WTC11 (cell line): ENCODE measurements at regions not wholly inside any gene's neighbourhood (a gene's known extent, or its start where the extent isn't known, plus 50 kb on each side); places are given as distances from the start of the nearest gene placed in this dataset.

ENCODE experiments used
- ATAC-seq: fragments of 200-7000 bp; cut with Tn5 transposase; 2 replicates; pipeline ENCODE4 v1.10.0; 2021; ENCODE audit warnings: mild to moderate bottlenecking, moderate library complexity
- CTCF ChIA-PET: fragments of 300-600 bp; sonication (Branson Sonifier 250); formaldehyde crosslinking; loops from one replicate; lab custom pipeline; 2021; ENCODE audit warnings: antibody characterized with exemption; lab: Charles Lee
- POLR2A ChIA-PET: fragments of 350-600 bp; sonication (Branson Sonifier 250); formaldehyde crosslinking; loops from one replicate; lab custom pipeline; 2021; ENCODE audit warnings: antibody characterized with exemption; lab: Charles Lee
- DNase-seq: peaks from one replicate; pipeline ENCODE4 v3.0.0; 2021; ENCODE audit warnings: low spot score
- H3K27ac Mint-ChIP-seq: 2 replicates; pipeline ENCODE4 v1.8.0; 2021; ENCODE audit warnings: mixed read lengths
- H3K27me3 Mint-ChIP-seq: 2 replicates; pipeline ENCODE4 v1.8.0; 2021; ENCODE audit warnings: low read depth, mild to moderate bottlenecking, moderate library complexity, mixed read lengths
- H3K36me3 Mint-ChIP-seq: 2 replicates; pipeline ENCODE4 v1.8.0; 2021; ENCODE audit warnings: mixed read lengths
- H3K4me1 Mint-ChIP-seq: 2 replicates; pipeline ENCODE4 v1.8.0; 2022; ENCODE audit warnings: mixed read lengths
- H3K4me3 Mint-ChIP-seq: 2 replicates; pipeline ENCODE4 v1.8.0; 2021; ENCODE audit warnings: mild to moderate bottlenecking, moderate library complexity, mixed read lengths
- H3K9me3 Mint-ChIP-seq: 2 replicates; pipeline ENCODE4 v1.8.0; 2021; ENCODE audit warnings: mixed read lengths
- EMX1 ChIP-seq: fragments of 250-450 bp; sonication (Bioruptor Pico); IDR thresholded peaks from 2 replicates; pipeline ENCODE4 v1.8.0; 2021; ENCODE audit warnings: mild to moderate bottlenecking
- ETV6 ChIP-seq: sonication (generic); formaldehyde crosslinking; IDR thresholded peaks from 2 replicates; pipeline ENCODE4 v1.8.1; 2022; ENCODE audit warnings: mild to moderate bottlenecking, missing genetic modification reagents
- FOXJ3 ChIP-seq: sonication (generic); formaldehyde crosslinking; IDR thresholded peaks from 2 replicates; pipeline ENCODE4 v1.9.0; 2021; ENCODE audit warnings: missing genetic modification reagents, mild to moderate bottlenecking, borderline replicate concordance
- HMGA2 ChIP-seq: fragments of 250-450 bp; sonication (Bioruptor Pico); IDR thresholded peaks from 2 replicates; pipeline ENCODE4 v1.4.0; 2021; ENCODE audit warnings: mild to moderate bottlenecking, moderate library complexity
- JAZF1 ChIP-seq: fragments of 250-450 bp; sonication (Bioruptor Pico); IDR thresholded peaks from 2 replicates; pipeline ENCODE4 v1.9.0; 2021; ENCODE audit warnings: moderate library complexity, mild to moderate bottlenecking, inconsistent platforms
- JUN ChIP-seq: sonication (generic); formaldehyde crosslinking; IDR thresholded peaks from 2 replicates; pipeline ENCODE4 v1.8.0; 2023; ENCODE audit warnings: mild to moderate bottlenecking, missing genetic modification reagents
- MYBL2 ChIP-seq: sonication (generic); formaldehyde crosslinking; IDR thresholded peaks from 2 replicates; pipeline ENCODE4 v1.8.1; 2023; ENCODE audit warnings: mild to moderate bottlenecking, moderate library complexity, missing genetic modification reagents
- NR2C2 ChIP-seq: sonication (generic); formaldehyde crosslinking; IDR thresholded peaks from 2 replicates; pipeline ENCODE4 v1.8.0; 2022; ENCODE audit warnings: mild to moderate bottlenecking, missing genetic modification reagents
- PRRX2 ChIP-seq: fragments of 250-450 bp; sonication (Bioruptor Pico); IDR thresholded peaks from 2 replicates; pipeline ENCODE4 v1.8.0; 2021; ENCODE audit warnings: mild to moderate bottlenecking
- RELA ChIP-seq: sonication (generic); formaldehyde crosslinking; IDR thresholded peaks from 2 replicates; pipeline ENCODE4 v1.8.1; 2022; ENCODE audit warnings: missing genetic modification reagents, mild to moderate bottlenecking, borderline replicate concordance
- SP1 ChIP-seq: sonication (generic); formaldehyde crosslinking; conservative IDR thresholded peaks from 2 replicates; pipeline ENCODE4 v1.8.1; 2022; ENCODE audit warnings: missing genetic modification reagents
- ZNF219 ChIP-seq: sonication (generic); formaldehyde crosslinking; IDR thresholded peaks from 2 replicates; pipeline ENCODE4 v1.8.0; 2023; ENCODE audit warnings: missing genetic modification reagents, mild to moderate bottlenecking, borderline replicate concordance
- ZNF423 ChIP-seq: fragments of 250-450 bp; sonication (Bioruptor Pico); IDR thresholded peaks from 2 replicates; pipeline ENCODE4 v2.1.2; 2022; ENCODE audit warnings: mild to moderate bottlenecking, moderate library complexity
- ZNF671 ChIP-seq: fragments of 250-450 bp; sonication (Bioruptor Pico); IDR thresholded peaks from 2 replicates; pipeline ENCODE4 v1.8.0; 2021; ENCODE audit warnings: mild to moderate bottlenecking
- ZSCAN18 ChIP-seq: fragments of 250-450 bp; sonication (Bioruptor Pico); IDR thresholded peaks from 2 replicates; pipeline ENCODE4 v2.1.2; 2022; ENCODE audit warnings: mild to moderate bottlenecking, moderate library complexity
- TF ChIP-seq, protein P1 (sequence below): sonication (generic); formaldehyde crosslinking; IDR thresholded peaks from 2 replicates; pipeline ENCODE4 v1.8.0; 2023; ENCODE audit warnings: mild to moderate bottlenecking, missing genetic modification reagents
- TF ChIP-seq, protein P2 (sequence below): sonication (generic); formaldehyde crosslinking; IDR thresholded peaks from 2 replicates; pipeline ENCODE4 v1.8.0; 2022; ENCODE audit warnings: mild to moderate bottlenecking, missing genetic modification reagents
- TF ChIP-seq, protein P3 (sequence below): fragments of 250-450 bp; sonication (Bioruptor Pico); IDR thresholded peaks from 2 replicates; pipeline ENCODE4 v1.9.0; 2021; ENCODE audit warnings: mild to moderate bottlenecking
- TF ChIP-seq, protein P4 (sequence below): sonication (generic); formaldehyde crosslinking; IDR thresholded peaks from 2 replicates; pipeline ENCODE4 v1.8.0; 2022; ENCODE audit warnings: missing genetic modification reagents
- TF ChIP-seq, protein P5 (sequence below): sonication (generic); formaldehyde crosslinking; IDR thresholded peaks from 2 replicates; pipeline ENCODE4 v1.8.1; 2023; ENCODE audit warnings: mild to moderate bottlenecking, missing genetic modification reagents, borderline replicate concordance

GRCh38 chr7:15950299-15950698 is 263.8 kb upstream of the MEOX2 start (continued):
- TF ChIP-seq ZSCAN18 (CRISPR knock-in tag) (no peak), JAZF1 (CRISPR knock-in tag) (no peak), ZNF671 (CRISPR knock-in tag) (no peak), ZNF219 (no peak)
- TF ChIP-seq, protein P1, sequence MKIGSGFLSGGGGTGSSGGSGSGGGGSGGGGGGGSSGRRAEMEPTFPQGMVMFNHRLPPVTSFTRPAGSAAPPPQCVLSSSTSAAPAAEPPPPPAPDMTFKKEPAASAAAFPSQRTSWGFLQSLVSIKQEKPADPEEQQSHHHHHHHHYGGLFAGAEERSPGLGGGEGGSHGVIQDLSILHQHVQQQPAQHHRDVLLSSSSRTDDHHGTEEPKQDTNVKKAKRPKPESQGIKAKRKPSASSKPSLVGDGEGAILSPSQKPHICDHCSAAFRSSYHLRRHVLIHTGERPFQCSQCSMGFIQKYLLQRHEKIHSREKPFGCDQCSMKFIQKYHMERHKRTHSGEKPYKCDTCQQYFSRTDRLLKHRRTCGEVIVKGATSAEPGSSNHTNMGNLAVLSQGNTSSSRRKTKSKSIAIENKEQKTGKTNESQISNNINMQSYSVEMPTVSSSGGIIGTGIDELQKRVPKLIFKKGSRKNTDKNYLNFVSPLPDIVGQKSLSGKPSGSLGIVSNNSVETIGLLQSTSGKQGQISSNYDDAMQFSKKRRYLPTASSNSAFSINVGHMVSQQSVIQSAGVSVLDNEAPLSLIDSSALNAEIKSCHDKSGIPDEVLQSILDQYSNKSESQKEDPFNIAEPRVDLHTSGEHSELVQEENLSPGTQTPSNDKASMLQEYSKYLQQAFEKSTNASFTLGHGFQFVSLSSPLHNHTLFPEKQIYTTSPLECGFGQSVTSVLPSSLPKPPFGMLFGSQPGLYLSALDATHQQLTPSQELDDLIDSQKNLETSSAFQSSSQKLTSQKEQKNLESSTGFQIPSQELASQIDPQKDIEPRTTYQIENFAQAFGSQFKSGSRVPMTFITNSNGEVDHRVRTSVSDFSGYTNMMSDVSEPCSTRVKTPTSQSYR (CRISPR knock-in tag) = no peak
- TF ChIP-seq, protein P2, sequence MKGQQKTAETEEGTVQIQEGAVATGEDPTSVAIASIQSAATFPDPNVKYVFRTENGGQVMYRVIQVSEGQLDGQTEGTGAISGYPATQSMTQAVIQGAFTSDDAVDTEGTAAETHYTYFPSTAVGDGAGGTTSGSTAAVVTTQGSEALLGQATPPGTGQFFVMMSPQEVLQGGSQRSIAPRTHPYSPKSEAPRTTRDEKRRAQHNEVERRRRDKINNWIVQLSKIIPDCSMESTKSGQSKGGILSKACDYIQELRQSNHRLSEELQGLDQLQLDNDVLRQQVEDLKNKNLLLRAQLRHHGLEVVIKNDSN (CRISPR knock-in tag) = no peak
- TF ChIP-seq, protein P3, sequence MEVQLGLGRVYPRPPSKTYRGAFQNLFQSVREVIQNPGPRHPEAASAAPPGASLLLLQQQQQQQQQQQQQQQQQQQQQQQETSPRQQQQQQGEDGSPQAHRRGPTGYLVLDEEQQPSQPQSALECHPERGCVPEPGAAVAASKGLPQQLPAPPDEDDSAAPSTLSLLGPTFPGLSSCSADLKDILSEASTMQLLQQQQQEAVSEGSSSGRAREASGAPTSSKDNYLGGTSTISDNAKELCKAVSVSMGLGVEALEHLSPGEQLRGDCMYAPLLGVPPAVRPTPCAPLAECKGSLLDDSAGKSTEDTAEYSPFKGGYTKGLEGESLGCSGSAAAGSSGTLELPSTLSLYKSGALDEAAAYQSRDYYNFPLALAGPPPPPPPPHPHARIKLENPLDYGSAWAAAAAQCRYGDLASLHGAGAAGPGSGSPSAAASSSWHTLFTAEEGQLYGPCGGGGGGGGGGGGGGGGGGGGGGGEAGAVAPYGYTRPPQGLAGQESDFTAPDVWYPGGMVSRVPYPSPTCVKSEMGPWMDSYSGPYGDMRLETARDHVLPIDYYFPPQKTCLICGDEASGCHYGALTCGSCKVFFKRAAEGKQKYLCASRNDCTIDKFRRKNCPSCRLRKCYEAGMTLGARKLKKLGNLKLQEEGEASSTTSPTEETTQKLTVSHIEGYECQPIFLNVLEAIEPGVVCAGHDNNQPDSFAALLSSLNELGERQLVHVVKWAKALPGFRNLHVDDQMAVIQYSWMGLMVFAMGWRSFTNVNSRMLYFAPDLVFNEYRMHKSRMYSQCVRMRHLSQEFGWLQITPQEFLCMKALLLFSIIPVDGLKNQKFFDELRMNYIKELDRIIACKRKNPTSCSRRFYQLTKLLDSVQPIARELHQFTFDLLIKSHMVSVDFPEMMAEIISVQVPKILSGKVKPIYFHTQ (CRISPR knock-in tag) = no peak

DNA sequence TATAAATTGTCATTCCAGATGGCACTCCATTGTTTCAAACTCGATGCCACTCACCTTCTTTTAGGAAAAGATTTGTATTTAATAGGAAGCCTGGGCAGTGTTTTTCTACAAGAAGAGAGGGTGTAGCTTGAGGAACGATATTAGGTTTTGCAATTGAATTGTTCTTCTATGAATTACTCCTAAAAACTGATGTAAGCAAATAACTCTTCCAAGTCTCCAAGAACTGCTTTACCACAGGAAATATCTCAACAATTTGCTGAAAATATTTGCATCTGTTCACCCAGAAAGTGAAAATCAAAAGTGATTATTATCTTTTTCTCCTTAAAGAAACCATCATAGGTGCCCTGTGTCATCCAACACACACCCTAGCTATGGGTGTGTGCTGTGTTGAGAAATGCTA is 261.3 kb upstream of the MEOX2 start:
- Mint-ChIP-seq H3K4me1 (no peaks in the 10 kb centered on the region), H3K27me3 (no peaks in the 10 kb centered on the region), H3K27ac (no peak overlapping the region), H3K36me3 (no peaks in the 10 kb centered on the region), H3K9me3 (no peaks in the 10 kb centered on the region), H3K4me3 (no peak overlapping the region)
- POLR2A ChIA-PET = no interaction called here
- CTCF ChIA-PET = no interaction called here
- ATAC-seq (no peak), DNase-seq (no peak)
- TF ChIP-seq, protein P4, sequence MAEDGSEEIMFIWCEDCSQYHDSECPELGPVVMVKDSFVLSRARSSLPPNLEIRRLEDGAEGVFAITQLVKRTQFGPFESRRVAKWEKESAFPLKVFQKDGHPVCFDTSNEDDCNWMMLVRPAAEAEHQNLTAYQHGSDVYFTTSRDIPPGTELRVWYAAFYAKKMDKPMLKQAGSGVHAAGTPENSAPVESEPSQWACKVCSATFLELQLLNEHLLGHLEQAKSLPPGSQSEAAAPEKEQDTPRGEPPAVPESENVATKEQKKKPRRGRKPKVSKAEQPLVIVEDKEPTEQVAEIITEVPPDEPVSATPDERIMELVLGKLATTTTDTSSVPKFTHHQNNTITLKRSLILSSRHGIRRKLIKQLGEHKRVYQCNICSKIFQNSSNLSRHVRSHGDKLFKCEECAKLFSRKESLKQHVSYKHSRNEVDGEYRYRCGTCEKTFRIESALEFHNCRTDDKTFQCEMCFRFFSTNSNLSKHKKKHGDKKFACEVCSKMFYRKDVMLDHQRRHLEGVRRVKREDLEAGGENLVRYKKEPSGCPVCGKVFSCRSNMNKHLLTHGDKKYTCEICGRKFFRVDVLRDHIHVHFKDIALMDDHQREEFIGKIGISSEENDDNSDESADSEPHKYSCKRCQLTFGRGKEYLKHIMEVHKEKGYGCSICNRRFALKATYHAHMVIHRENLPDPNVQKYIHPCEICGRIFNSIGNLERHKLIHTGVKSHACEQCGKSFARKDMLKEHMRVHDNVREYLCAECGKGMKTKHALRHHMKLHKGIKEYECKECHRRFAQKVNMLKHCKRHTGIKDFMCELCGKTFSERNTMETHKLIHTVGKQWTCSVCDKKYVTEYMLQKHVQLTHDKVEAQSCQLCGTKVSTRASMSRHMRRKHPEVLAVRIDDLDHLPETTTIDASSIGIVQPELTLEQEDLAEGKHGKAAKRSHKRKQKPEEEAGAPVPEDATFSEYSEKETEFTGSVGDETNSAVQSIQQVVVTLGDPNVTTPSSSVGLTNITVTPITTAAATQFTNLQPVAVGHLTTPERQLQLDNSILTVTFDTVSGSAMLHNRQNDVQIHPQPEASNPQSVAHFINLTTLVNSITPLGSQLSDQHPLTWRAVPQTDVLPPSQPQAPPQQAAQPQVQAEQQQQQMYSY (CRISPR knock-in tag) = no peak
- TF ChIP-seq NR2C2 (no peak), ZNF671 (CRISPR knock-in tag) (no peak), RELA (CRISPR knock-in tag) (no peak), FOXJ3 (CRISPR knock-in tag) (no peak), ETV6 (no peak), JUN (CRISPR knock-in tag) (no peak), ZNF423 (CRISPR knock-in tag) (no peak), HMGA2 (no peak), SP1 (no peak), EMX1 (CRISPR knock-in tag) (no peak), MYBL2 (CRISPR knock-in tag) (no peak), PRRX2 (no peak)
- TF ChIP-seq, protein P5, sequence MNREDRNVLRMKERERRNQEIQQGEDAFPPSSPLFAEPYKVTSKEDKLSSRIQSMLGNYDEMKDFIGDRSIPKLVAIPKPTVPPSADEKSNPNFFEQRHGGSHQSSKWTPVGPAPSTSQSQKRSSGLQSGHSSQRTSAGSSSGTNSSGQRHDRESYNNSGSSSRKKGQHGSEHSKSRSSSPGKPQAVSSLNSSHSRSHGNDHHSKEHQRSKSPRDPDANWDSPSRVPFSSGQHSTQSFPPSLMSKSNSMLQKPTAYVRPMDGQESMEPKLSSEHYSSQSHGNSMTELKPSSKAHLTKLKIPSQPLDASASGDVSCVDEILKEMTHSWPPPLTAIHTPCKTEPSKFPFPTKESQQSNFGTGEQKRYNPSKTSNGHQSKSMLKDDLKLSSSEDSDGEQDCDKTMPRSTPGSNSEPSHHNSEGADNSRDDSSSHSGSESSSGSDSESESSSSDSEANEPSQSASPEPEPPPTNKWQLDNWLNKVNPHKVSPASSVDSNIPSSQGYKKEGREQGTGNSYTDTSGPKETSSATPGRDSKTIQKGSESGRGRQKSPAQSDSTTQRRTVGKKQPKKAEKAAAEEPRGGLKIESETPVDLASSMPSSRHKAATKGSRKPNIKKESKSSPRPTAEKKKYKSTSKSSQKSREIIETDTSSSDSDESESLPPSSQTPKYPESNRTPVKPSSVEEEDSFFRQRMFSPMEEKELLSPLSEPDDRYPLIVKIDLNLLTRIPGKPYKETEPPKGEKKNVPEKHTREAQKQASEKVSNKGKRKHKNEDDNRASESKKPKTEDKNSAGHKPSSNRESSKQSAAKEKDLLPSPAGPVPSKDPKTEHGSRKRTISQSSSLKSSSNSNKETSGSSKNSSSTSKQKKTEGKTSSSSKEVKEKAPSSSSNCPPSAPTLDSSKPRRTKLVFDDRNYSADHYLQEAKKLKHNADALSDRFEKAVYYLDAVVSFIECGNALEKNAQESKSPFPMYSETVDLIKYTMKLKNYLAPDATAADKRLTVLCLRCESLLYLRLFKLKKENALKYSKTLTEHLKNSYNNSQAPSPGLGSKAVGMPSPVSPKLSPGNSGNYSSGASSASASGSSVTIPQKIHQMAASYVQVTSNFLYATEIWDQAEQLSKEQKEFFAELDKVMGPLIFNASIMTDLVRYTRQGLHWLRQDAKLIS (CRISPR knock-in tag) = no peak
- TF ChIP-seq, protein P2 (CRISPR knock-in tag) = no peak
